ENCODE measurements at regions not wholly inside any gene's neighbourhood (a gene's known extent, or its start where the extent isn't known, plus 50 kb on each side); places are given as distances from the start of the nearest gene placed in this dataset.
"Not testable (repeated sequence)": the region's sequence is repeated elsewhere in the genome, so short reads cannot be mapped to it uniquely, and the experiment has no call there.

DNA sequence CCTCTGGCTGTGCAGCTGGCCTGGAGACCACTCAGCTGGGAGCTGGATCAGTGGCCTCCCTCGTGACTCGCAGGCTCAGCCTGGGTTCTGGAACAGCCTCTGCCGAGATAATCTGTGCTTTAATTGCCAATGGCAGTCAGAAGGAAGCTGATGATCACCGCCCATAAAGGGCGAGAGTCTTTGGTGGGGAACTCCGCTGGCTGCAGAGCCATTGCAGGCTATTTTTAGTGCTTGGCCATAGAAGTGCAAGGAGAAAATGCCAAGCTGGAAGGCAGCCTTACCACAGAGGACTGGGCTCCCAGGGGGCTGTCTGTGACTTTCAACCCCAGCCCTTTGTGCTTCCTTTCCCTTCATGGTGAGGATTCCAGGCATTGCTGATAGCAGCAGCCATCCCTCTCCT is 62.2 kb upstream of the TENM4 start:
- no peak for DNase-seq (ENCODE audit: low spot score)

DNA sequence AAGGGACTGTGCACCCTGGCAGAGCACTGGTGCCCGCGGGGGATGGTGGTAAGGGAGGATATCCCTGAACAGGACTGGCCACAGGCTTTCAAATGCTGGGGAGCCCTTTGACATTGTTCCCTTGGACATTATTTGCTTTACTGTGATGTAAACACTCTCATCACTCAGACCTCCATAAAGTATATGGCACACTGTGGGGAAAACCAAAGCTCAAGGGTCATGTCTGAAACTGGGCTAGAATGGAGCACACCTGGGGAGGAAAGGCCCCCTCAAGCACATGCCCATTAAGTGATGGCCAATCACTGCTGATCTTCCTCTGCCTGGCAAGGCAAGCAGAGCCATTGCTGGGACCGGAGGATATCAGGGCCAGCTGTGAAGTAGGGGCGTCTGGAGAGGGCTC is 60.9 kb upstream of the TENM4 start:
- DNase-seq (ENCODE audit: low spot score) = no peak

DNA sequence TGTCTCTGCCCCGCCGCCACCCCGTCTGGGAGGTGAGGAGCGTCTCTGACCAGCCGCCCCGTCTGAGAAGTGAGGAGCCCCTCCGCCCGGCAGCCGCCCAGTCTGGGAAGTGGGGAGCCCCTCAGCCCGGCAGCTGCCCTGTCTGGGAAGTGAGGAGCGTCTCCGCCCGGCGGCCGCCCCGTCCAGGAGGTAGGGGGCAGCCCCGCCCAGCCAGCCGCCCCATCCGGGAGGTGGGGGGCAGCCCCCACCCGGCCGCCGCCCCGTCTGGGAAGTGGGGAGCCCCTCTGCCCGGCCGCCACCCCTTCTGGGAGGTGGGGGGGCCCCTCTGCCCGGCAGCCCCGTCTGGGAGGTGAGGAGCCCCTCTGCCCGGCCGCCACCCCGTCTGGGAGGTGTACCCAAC is 59.1 kb upstream of the TENM4 start:
- not testable (repeated sequence) for DNase-seq (ENCODE audit: low spot score)

DNA sequence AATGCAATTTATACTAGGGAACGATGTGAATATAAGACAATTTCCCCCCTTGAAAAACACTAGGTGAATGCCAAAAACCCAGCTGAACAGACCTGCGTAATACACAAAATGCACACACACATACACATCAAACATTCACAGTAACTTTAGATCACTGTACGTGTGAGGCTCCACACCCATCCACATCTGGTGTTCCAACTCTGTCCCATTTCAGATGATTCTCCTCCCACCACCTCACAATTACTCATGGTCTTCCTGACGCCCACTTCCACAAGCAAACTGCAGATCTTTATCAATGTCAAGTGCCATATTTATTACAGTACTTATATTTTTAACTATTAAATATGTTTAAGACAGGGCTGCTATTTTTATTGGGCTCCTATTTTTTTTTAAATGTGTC is 57.8 kb upstream of the TENM4 start:
- DNase-seq (ENCODE audit: low spot score) = no peak

DNA sequence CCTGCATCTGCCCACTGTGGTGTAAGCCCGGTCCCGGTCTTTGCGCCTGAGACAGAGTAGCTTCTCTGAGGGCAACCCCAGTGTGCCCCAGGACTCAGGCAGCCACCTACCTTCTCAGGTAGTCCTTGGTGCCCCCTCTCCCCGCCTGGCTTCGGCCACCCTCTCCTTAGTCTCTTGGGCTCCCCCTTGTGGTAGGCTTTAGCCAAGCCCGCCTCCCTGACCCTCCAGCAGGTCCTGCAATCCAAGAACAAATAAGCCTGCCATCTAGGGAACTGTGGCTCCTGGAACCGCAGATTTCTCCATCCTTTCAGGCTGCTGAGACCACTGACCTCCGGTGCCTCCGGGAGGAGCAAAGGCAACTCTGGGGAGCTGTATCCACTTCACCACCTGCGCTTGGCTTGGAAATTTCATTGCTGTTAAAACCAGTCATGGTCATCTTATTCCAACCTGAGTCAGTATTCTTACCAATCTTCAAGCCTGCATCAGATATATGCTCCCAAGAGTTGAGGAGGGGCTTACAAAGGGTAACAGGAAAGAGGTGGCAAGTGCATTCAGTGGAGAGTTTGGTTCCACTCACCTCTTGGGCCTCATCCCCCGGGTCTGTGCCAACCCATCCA is 52.8 kb upstream of the TENM4 start:
- peak; percentile 37 for DNase-seq (ENCODE audit: low spot score)

DNA sequence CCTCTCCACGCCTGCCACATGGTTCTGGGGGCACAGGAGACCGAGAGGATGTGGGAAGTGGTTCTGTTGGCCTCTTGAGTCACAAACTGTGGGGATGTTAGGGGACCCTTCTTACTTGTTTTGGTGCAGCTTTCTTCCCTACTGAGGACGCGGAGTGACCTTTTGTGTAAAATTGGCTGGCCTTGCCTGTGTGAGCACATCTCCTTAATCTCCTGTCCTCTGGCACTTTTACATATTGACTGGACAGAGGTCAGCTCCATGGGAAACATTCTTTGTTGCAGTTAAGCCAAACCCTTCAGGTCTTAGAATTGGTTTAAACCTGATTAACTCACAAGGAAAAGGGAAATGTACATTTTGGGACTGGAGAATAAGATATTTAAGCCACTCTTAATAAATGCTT is 51.2 kb upstream of the TENM4 start:
- no peak for DNase-seq (ENCODE audit: low spot score)

Data from putamen (tissue), 1 donor.